ENCODE measurements at regions not wholly inside any gene's neighbourhood (a gene's known extent, or its start where the extent isn't known, plus 50 kb on each side); places are given as distances from the start of the nearest gene placed in this dataset.

- H3K9me3 ChIP-seq (ENCODE audit: control extremely low read depth in 1 of 3, control insufficient read depth in 2 of 3, insufficient read depth in 1 of 3, low read length in 2 of 3): peaks cover 8 to 25% (median 20%) of the 10 kb centered on the region in 3 donors
- POLR2A ChIA-PET: no interaction called here
- H3K4me3 Mint-ChIP-seq: no peak overlapping the region
- H3K27me3 Mint-ChIP-seq: no peaks in the 10 kb centered on the region
- H3K79me2 ChIP-seq (ENCODE audit: control insufficient read depth, insufficient read depth, low read length): no peaks in the 10 kb centered on the region
- peaks cover 20% of the 10 kb centered on the region for H3K9me3 Mint-ChIP-seq (ENCODE audit: insufficient read depth)
- TF ChIP-seq CTCF (IDR thresholded peaks at IDR 0.05) (no peak), EZH2 (IDR thresholded peaks at IDR 0.05; ENCODE audit: borderline replicate concordance, insufficient read depth, low read depth, low read length, poor library complexity, severe bottlenecking) (no peak)
- no peak overlapping the region for H3K4me2 ChIP-seq (replicated peaks; ENCODE audit: low read depth, low read length, poor library complexity, severe bottlenecking)
- H4K20me1 ChIP-seq (ENCODE audit: control insufficient read depth, insufficient read depth, low read length, poor library complexity, severe bottlenecking): no peaks in the 10 kb centered on the region
- intact Hi-C loops (cut with micrococcal nuclease): no loop called here
- H3K9ac ChIP-seq (ENCODE audit: low read length): no peak overlapping the region
- no peaks in the 10 kb centered on the region for H3K4me1 ChIP-seq (ENCODE audit: control insufficient read depth in 2 of 2, insufficient read depth in 2 of 2, low read length in 2 of 2)
- H2AFZ ChIP-seq (ENCODE audit: insufficient read depth, low read depth, low read length, poor library complexity, severe bottlenecking): no peak overlapping the region
- ATAC-seq (ENCODE audit: low read depth) (no peak), DNase-seq (no peak)
- H3K36me3 ChIP-seq (replicated peaks in 1 of 2; ENCODE audit: control extremely low read depth in 1 of 2, control insufficient read depth in 1 of 2, extremely low read depth in 1 of 2, insufficient read depth in 2 of 2, low read length in 1 of 2): no peaks in the 10 kb centered on the region
- no peak overlapping the region for H3K27ac Mint-ChIP-seq
- no peak overlapping the region for H3K4me3 ChIP-seq (ENCODE audit: control extremely low read depth in 1 of 5, extremely low read depth in 1 of 5, insufficient read depth in 1 of 5, low read depth in 2 of 5, low read length in 4 of 5)
- no peaks in the 10 kb centered on the region for H3K4me1 Mint-ChIP-seq
- WGBS (ENCODE audit: insufficient coverage): 93% methylated on average over 4 of the region's 7 CpGs
- H3K27ac ChIP-seq (ENCODE audit: low read length in 2 of 2): no peak overlapping the region
- CTCF ChIA-PET: no interaction called here
- no peaks in the 10 kb centered on the region for H3K27me3 ChIP-seq (replicated peaks in 1 of 4; ENCODE audit: control extremely low read depth in 1 of 4, control insufficient read depth in 3 of 4, insufficient read depth in 4 of 4, low read length in 3 of 4)
Observed at GRCh38 chr2:195438692-195439091, 218.3 kb upstream of the SLC39A10 start.

- no peaks in the 10 kb centered on the region for H3K4me1 Mint-ChIP-seq
- Histone ChIP-seq H3K4me1 (ENCODE audit: control insufficient read depth in 2 of 2, insufficient read depth in 2 of 2, low read length in 2 of 2) (no peaks in the 10 kb centered on the region), H3K9ac (ENCODE audit: low read length) (no peak overlapping the region), H3K79me2 (ENCODE audit: control insufficient read depth, insufficient read depth, low read length) (no peaks in the 10 kb centered on the region), H3K9me3 (ENCODE audit: control extremely low read depth in 1 of 3, control insufficient read depth in 2 of 3, insufficient read depth in 1 of 3, low read length in 2 of 3) (peaks cover 6 to 22% (median 16%) of the 10 kb centered on the region in 3 donors), H3K4me3 (ENCODE audit: control extremely low read depth in 1 of 5, extremely low read depth in 1 of 5, insufficient read depth in 1 of 5, low read depth in 2 of 5, low read length in 4 of 5) (no peak overlapping the region), H2AFZ (ENCODE audit: insufficient read depth, low read depth, low read length, poor library complexity, severe bottlenecking) (no peak overlapping the region), H4K20me1 (ENCODE audit: control insufficient read depth, insufficient read depth, low read length, poor library complexity, severe bottlenecking) (no peaks in the 10 kb centered on the region), H3K36me3 (replicated peaks in 1 of 2; ENCODE audit: control extremely low read depth in 1 of 2, control insufficient read depth in 1 of 2, extremely low read depth in 1 of 2, insufficient read depth in 2 of 2, low read length in 1 of 2) (no peaks in the 10 kb centered on the region), H3K4me2 (replicated peaks; ENCODE audit: low read depth, low read length, poor library complexity, severe bottlenecking) (no peak overlapping the region), H3K27me3 (replicated peaks in 1 of 4; ENCODE audit: control extremely low read depth in 1 of 4, control insufficient read depth in 3 of 4, insufficient read depth in 4 of 4, low read length in 3 of 4) (no peaks in the 10 kb centered on the region), H3K27ac (ENCODE audit: low read length in 2 of 2) (no peak overlapping the region)
- intact Hi-C loops (cut with micrococcal nuclease): no loop called here
- ATAC-seq (ENCODE audit: low read depth) (no peak), DNase-seq (no peak)
- H3K27me3 Mint-ChIP-seq: no peaks in the 10 kb centered on the region
- TF ChIP-seq CTCF (IDR thresholded peaks at IDR 0.05): no peak
- TF ChIP-seq EZH2 (IDR thresholded peaks at IDR 0.05; ENCODE audit: borderline replicate concordance, insufficient read depth, low read depth, low read length, poor library complexity, severe bottlenecking): no peak
- H3K4me3 Mint-ChIP-seq: no peak overlapping the region
- H3K9me3 Mint-ChIP-seq (ENCODE audit: insufficient read depth): peaks cover 16% of the 10 kb centered on the region
- H3K27ac Mint-ChIP-seq: no peak overlapping the region
- ChIA-PET CTCF (no interaction called here), POLR2A (no interaction called here)
- 97% methylated on average over 15 of the region's 18 CpGs for WGBS (ENCODE audit: insufficient coverage)
Observed at GRCh38 chr2:195437521-195437920, 219.5 kb upstream of the SLC39A10 start.

Data from B cell (primary cell).